ENCODE measurements at regions not wholly inside any gene's neighbourhood (a gene's known extent, or its start where the extent isn't known, plus 50 kb on each side); places are given as distances from the start of the nearest gene placed in this dataset.

DNA sequence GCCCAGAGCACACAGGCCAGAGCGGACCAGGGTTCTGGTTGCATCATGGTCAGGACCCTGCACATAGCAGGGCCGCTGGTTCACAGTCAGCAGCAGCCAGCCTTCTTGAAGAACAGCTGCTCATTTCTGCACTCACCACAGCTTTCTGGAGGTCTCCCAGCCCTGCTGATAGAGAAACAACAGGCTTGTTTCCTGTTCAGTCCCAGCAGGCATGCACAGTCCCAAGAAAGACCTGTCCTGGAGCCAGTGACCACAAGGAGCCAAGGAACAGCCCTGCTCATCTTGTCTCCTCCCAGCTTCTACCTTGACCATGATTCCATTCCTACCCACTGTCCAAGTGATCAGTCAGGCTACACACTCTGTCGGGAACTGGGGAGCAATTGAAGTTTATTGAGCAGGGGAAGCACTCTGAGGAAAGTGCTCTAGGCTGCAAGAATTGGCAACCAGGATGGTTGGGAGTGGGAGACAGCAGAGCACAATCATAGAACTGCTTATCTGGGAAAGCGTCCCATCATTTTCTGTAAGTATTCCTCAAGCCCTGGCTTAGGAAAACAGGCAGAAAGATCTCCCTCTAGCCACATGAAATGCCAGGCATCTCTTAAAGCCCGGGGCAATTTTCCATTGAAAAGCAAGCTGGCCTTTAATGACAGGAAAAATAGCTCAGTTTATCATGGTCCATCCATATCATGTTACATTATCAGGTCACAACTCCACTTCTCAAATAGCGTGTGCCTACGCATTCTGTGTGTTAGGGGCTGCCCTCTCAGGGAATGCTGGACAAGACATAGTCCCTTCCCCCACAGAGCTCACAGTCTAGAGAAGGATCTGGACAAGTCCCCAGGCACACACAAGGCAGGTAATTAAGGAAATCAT, 155.4 kb upstream of the FOXF1 start:
- no peak for DNase-seq
- 64 to 73% methylated on average over 7 of the region's 7 CpGs for WGBS, 2 donors
- intact Hi-C loops (cut with DNase I), result no loop called here
- Histone ChIP-seq H3K4me3 (no peak overlapping the region), H3K27me3 (no peaks in the 10 kb centered on the region), H3K36me3 (no peaks in the 10 kb centered on the region), H3K27ac (peak overlapping the region in 3 of 4 donors; percentile 70 to 82 (median 74)), H3K9me3 (peaks cover 0 to 3% (median 2%) of the 10 kb centered on the region in 4 donors), H3K4me1 (peaks cover 0 to 36% (median 16%) of the 10 kb centered on the region in 4 donors)
- TF ChIP-seq POLR2A (IDR thresholded peaks at IDR 0.05) (no peak), EP300 (IDR thresholded peaks at IDR 0.05) (no peak), POLR2AphosphoS5 (IDR thresholded peaks at IDR 0.05) (no peak), CTCF (IDR thresholded peaks at IDR 0.05) (no peak)

DNA sequence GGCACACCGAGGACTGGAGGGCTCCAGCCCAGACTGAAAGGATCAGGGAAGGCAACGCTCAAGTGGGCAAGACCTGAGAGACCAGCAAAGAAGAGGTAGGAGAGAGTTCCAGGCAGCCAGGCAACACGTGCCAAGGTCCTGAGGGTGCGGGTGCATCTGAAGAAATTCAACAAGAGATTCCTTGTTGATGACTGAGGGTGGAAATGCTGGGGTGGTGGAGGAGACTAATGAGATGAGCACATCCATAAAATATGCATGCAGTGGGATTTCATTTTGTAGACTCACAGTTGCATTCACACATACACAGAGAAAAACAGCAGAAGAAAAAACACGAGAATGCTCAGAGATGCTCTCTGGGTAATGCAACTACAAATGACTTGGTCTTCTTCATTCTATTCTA, 154.8 kb upstream of the FOXF1 start:
- Histone ChIP-seq H3K27ac (peak overlapping the region in 3 of 4 donors; percentile 70 to 82 (median 74)), H3K27me3 (no peaks in the 10 kb centered on the region), H3K9me3 (peaks cover 0 to 3% (median 2%) of the 10 kb centered on the region in 4 donors), H3K4me3 (no peak overlapping the region), H3K36me3 (no peaks in the 10 kb centered on the region), H3K4me1 (peaks cover 0 to 36% (median 16%) of the 10 kb centered on the region in 4 donors)
- no peak for TF ChIP-seq CTCF (IDR thresholded peaks at IDR 0.05)
- no peak for TF ChIP-seq EP300 (IDR thresholded peaks at IDR 0.05)
- no peak for TF ChIP-seq POLR2AphosphoS5 (IDR thresholded peaks at IDR 0.05)
- TF ChIP-seq POLR2A (IDR thresholded peaks at IDR 0.05), result no peak
- WGBS, 2 donors, result 80 to 87% methylated on average over 5 of the region's 5 CpGs
- intact Hi-C loops (cut with DNase I), result no loop called here
- DNase-seq, result no peak

GRCh38 chr16:86355951-86356350, 154.4 kb upstream of the FOXF1 start:
- Histone ChIP-seq H3K4me1 (peaks cover 0 to 36% (median 16%) of the 10 kb centered on the region in 4 donors), H3K27me3 (no peaks in the 10 kb centered on the region), H3K4me3 (no peak overlapping the region), H3K36me3 (no peaks in the 10 kb centered on the region), H3K9me3 (peaks cover 0 to 3% (median 2%) of the 10 kb centered on the region in 4 donors), H3K27ac (peak overlapping the region in 3 of 4 donors; percentile 70 to 82 (median 74))
- intact Hi-C loops (cut with DNase I), result no loop called here
- TF ChIP-seq POLR2AphosphoS5 (IDR thresholded peaks at IDR 0.05) (no peak), POLR2A (IDR thresholded peaks at IDR 0.05) (no peak), EP300 (IDR thresholded peaks at IDR 0.05) (no peak), CTCF (IDR thresholded peaks at IDR 0.05) (no peak)
- WGBS, 2 donors, result 93% methylated on average over 3 of the region's 3 CpGs
- no peak for DNase-seq

DNA sequence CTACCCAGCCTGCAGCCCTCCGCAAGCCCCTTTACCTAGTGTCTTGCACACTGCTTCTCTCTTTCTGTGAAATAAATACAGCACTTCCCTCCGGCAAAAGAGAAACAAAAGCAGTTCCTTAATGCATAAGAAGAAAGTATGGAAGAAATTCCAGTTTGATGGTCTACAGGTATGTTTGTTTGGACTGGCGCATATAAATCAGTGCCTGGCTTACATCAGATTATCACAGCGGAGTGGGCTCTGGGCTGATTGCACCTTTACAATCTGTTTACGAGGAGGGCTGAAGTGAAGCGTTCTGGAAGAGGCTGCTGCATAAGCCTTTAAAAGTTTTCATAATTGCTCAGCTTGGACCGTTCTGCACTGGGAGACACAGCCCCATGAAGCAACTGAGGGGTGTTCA, 153.5 kb upstream of the FOXF1 start:
- no peak for DNase-seq
- 63 to 68% methylated on average over 7 of the region's 7 CpGs for WGBS, 2 donors
- H3K9me3 ChIP-seq, result peaks cover 0 to 3% (median 2%) of the 10 kb centered on the region in 4 donors
- H3K36me3 ChIP-seq, result no peaks in the 10 kb centered on the region
- peak overlapping the region in 3 of 4 donors; percentile 70 to 82 (median 74) for H3K27ac ChIP-seq
- TF ChIP-seq POLR2AphosphoS5 (IDR thresholded peaks at IDR 0.05), result peak; percentile 66 to 91 (median 83)
- TF ChIP-seq EP300 (IDR thresholded peaks at IDR 0.05), result peak; percentile 39 to 71 (median 63)
- TF ChIP-seq CTCF (IDR thresholded peaks at IDR 0.05), result no peak
- TF ChIP-seq POLR2A (IDR thresholded peaks at IDR 0.05), result no peak
- intact Hi-C loops (cut with DNase I), result no loop called here
- H3K27me3 ChIP-seq, result no peaks in the 10 kb centered on the region
- H3K4me3 ChIP-seq, result no peak overlapping the region
- H3K4me1 ChIP-seq, result peaks cover 0 to 36% (median 16%) of the 10 kb centered on the region in 4 donors

Data from sigmoid colon (tissue), 6 donors.